Osteocyte (in vitro differentiated cells): ENCODE measurements at regions not wholly inside any gene's neighbourhood (a gene's known extent, or its start where the extent isn't known, plus 50 kb on each side); places are given as distances from the start of the nearest gene placed in this dataset.

Experiments
- DNase-seq: peaks from one replicate; pipeline ENCODE4 v3.0.0; 2021; ENCODE audit warnings: mixed read lengths; ENCODE audit not compliant: unreplicated experiment; ENCODE audit errors: extremely low spot score
- H3K27ac Mint-ChIP-seq: one replicate; pipeline ENCODE4 v1.8.0; 2021; ENCODE audit warnings: mild to moderate bottlenecking, mixed read lengths; ENCODE audit not compliant: unreplicated experiment
- H3K27me3 Mint-ChIP-seq: one replicate; pipeline ENCODE4 v1.8.0; 2021; ENCODE audit warnings: mixed read lengths; ENCODE audit not compliant: unreplicated experiment
- H3K36me3 Mint-ChIP-seq: one replicate; pipeline ENCODE4 v1.8.0; 2021; ENCODE audit warnings: mixed read lengths; ENCODE audit not compliant: unreplicated experiment
- H3K4me1 Mint-ChIP-seq: one replicate; pipeline ENCODE4 v1.8.0; 2021; ENCODE audit warnings: mixed read lengths; ENCODE audit not compliant: unreplicated experiment
- H3K4me3 Mint-ChIP-seq: one replicate; pipeline ENCODE4 v1.8.0; 2021; ENCODE audit warnings: mild to moderate bottlenecking, moderate library complexity, mixed read lengths; ENCODE audit not compliant: unreplicated experiment
- H3K9me3 Mint-ChIP-seq: one replicate; pipeline ENCODE4 v1.8.0; 2021; ENCODE audit warnings: mixed read lengths; ENCODE audit not compliant: unreplicated experiment
- TF ChIP-seq, protein P1 (sequence below): fragments of 200-600 bp; sonication (generic); IDR thresholded peaks from 2 replicates; pipeline ENCODE4 v1.5.0; 2021; ENCODE audit warnings: antibody characterized with exemption, mild to moderate bottlenecking, moderate library complexity

- peaks cover 35% of the 10 kb centered on the region for H3K27me3 Mint-ChIP-seq
- no peaks in the 10 kb centered on the region for H3K4me1 Mint-ChIP-seq
- H3K9me3 Mint-ChIP-seq: peaks cover 17% of the 10 kb centered on the region
- no peak overlapping the region for H3K4me3 Mint-ChIP-seq
- no peak for DNase-seq
- peaks cover 1% of the 10 kb centered on the region for H3K36me3 Mint-ChIP-seq
- TF ChIP-seq, protein P1, sequence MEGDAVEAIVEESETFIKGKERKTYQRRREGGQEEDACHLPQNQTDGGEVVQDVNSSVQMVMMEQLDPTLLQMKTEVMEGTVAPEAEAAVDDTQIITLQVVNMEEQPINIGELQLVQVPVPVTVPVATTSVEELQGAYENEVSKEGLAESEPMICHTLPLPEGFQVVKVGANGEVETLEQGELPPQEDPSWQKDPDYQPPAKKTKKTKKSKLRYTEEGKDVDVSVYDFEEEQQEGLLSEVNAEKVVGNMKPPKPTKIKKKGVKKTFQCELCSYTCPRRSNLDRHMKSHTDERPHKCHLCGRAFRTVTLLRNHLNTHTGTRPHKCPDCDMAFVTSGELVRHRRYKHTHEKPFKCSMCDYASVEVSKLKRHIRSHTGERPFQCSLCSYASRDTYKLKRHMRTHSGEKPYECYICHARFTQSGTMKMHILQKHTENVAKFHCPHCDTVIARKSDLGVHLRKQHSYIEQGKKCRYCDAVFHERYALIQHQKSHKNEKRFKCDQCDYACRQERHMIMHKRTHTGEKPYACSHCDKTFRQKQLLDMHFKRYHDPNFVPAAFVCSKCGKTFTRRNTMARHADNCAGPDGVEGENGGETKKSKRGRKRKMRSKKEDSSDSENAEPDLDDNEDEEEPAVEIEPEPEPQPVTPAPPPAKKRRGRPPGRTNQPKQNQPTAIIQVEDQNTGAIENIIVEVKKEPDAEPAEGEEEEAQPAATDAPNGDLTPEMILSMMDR: no peak
- no peak overlapping the region for H3K27ac Mint-ChIP-seq
Observed at GRCh38 chr20:63145156-63145555, 70.8 kb downstream of the YTHDF1 start.

- H3K27ac Mint-ChIP-seq: no peak overlapping the region
- no peak for DNase-seq
- TF ChIP-seq, protein P1: no peak
- peaks cover 46% of the 10 kb centered on the region for H3K27me3 Mint-ChIP-seq
- peaks cover 1% of the 10 kb centered on the region for H3K36me3 Mint-ChIP-seq
- H3K4me3 Mint-ChIP-seq: no peak overlapping the region
- H3K9me3 Mint-ChIP-seq: peaks cover 10% of the 10 kb centered on the region
- H3K4me1 Mint-ChIP-seq: no peaks in the 10 kb centered on the region
Observed at GRCh38 chr20:63142933-63143332, 73.0 kb downstream of the YTHDF1 start.

- TF ChIP-seq, protein P1: no peak
- Mint-ChIP-seq H3K27me3 (peaks cover 42% of the 10 kb centered on the region), H3K9me3 (no peaks in the 10 kb centered on the region), H3K36me3 (no peaks in the 10 kb centered on the region), H3K4me1 (no peaks in the 10 kb centered on the region), H3K27ac (no peak overlapping the region), H3K4me3 (no peak overlapping the region)
- no peak for DNase-seq
Observed at GRCh38 chr20:63141531-63141930, 74.4 kb downstream of the YTHDF1 start.

- Mint-ChIP-seq H3K27ac (no peak overlapping the region), H3K4me1 (no peaks in the 10 kb centered on the region), H3K36me3 (no peaks in the 10 kb centered on the region), H3K9me3 (no peaks in the 10 kb centered on the region), H3K4me3 (no peak overlapping the region), H3K27me3 (peaks cover 40% of the 10 kb centered on the region)
- TF ChIP-seq, protein P1: no peak
- DNase-seq: no peak
Observed at GRCh38 chr20:63140514-63141433, 75.2 kb downstream of the YTHDF1 start.

DNA sequence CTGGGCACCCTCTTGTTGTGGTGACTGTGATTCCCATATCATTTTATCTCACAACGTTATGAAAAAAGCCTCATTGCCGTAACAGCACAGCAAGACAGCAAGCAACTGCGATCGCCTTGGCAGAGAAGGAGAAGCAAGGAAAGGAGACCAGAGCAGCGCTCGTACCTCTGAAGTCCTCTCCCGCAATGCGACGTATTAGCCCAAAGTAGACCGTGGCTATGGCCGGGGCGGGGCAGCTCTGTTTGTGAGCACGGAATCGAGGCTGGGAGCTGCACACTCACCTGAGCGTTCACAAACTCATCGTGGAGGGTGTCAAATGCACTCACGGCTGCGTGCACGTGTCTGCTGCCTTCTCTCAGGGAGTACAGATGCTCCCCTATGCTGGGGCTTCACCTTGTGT is 76.1 kb downstream of the YTHDF1 start:
- H3K9me3 Mint-ChIP-seq: no peaks in the 10 kb centered on the region
- H3K27me3 Mint-ChIP-seq: peaks cover 34% of the 10 kb centered on the region
- DNase-seq: no peak

More for the DNA sequence above, 76.1 kb downstream of the YTHDF1 start:
- TF ChIP-seq, protein P1: no peak
- no peak overlapping the region for H3K4me3 Mint-ChIP-seq
- H3K36me3 Mint-ChIP-seq: no peaks in the 10 kb centered on the region
- H3K4me1 Mint-ChIP-seq: no peaks in the 10 kb centered on the region
- no peak overlapping the region for H3K27ac Mint-ChIP-seq
